MV-4-11 (cell line): ENCODE measurements at regions not wholly inside any gene's neighbourhood (a gene's known extent, or its start where the extent isn't known, plus 50 kb on each side); places are given as distances from the start of the nearest gene placed in this dataset.
"Not testable (repeated sequence)": the region's sequence is repeated elsewhere in the genome, so short reads cannot be mapped to it uniquely, and the experiment has no call there.

Experiments used
- DNase-seq: peaks from one replicate; lab custom pipeline; 2025; lab: John Stamatoyannopoulos, UW

DNA sequence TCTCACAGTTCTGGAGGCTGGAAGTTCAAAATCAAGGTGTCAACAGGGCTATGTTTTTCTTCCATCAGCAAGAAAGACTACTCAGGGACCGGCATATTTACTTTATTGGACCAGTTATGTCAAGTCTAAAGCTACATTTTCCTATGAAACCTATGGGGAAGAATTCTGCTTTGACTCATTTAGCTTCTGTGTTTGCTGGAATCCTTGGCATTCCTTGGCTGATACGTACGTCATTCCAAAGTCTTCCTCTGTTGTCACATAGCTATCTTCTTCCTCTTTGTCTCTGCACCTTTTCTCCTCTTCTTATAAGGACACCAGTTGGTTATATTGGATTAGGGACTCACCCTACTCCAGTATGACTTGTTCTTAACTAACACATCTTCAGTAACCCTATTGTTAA is 137.4 kb upstream of the FBXO11 start:
- DNase-seq = no peak

GRCh38 chr2:48045613-48046012 is 139.3 kb upstream of the FBXO11 start:
- DNase-seq = peak; percentile 67

DNA sequence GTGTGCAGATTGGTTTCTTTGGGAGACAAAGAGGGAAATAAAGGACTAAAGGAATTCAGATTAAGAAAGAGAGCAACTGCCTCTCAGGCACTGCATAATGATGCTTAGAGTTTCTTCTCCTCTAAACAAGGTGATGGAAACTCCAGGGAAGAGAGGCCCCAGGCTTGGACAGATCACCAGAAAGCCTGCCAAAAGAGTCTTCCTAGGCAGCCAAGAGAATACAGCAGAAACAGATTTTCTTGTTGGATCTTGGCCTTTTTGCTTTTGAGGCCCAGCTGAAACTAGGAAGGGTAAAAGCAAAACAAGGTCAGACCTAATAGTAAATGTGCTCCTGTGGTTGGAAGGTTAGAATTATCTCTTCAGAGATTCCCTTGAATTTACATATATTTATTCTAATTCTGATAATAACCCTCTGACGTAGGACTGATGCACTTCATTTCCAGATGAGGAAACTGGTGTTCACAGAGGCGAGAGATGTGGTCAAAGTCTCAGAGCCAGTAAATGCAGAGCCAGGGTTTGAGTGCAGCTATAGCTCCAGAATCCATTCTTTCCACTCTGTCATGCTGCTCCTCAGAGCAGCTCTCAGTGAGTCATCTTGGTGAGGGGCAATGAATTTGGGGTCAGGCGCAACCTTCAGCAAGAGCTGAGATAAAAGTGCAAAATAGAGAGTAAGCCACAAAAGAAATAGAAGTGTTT is 142.3 kb upstream of the FBXO11 start:
- DNase-seq = no peak

- DNase-seq = no peak
These were observed 143.1 kb upstream of the FBXO11 start for GRCh38 chr2:48049371-48049770.

DNA sequence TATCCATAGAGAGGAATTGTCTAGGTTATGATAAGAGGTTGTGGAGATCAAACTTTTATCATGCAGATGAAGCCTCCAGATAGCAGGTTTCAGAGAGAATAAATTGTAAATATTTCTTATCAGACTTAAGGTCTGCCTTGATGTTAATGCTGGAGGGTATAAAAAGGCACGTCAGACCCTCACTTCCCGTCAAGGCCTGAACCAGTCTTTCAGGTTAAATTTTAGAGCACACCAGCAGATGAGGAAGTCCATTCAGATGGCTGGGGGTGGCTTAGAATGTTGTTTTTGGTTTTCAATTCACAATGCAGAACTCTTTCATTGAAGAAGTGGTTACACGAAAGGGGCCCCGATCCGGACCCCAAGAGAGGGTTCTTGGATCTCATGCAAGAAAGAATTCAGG is 144.4 kb upstream of the FBXO11 start:
- DNase-seq = peak; percentile 17

- DNase-seq = no peak
These were observed 153.7 kb upstream of the FBXO11 start for GRCh38 chr2:48059975-48060374.

DNA sequence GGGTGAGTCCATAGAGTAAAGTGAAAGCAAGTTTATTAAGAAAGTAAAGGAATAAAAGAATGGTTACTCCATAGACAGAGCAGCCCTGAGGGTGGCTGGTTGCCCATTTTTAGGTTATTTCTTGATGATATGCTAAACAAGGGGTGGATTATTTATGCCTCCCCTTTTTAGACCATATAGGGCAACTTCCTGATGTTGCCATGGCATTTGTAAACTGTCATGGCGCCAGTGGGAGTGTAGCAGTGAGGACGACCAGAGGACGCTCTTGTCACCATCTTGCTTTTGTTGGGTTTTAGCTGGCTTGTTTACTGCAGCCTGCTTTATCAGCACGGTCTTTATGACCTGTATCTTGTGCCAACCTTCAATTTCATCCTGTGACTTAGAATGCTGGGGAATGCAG is 155.4 kb upstream of the FBXO11 start:
- DNase-seq = not testable (repeated sequence)

GRCh38 chr2:48065096-48065495 is 158.8 kb upstream of the FBXO11 start:
- DNase-seq = no peak

GRCh38 chr2:48066000-48066399 is 159.7 kb upstream of the FBXO11 start:
- DNase-seq = peak; percentile 26

GRCh38 chr2:48069769-48070168 is 163.5 kb upstream of the FBXO11 start:
- peak; percentile 11 for DNase-seq

DNA sequence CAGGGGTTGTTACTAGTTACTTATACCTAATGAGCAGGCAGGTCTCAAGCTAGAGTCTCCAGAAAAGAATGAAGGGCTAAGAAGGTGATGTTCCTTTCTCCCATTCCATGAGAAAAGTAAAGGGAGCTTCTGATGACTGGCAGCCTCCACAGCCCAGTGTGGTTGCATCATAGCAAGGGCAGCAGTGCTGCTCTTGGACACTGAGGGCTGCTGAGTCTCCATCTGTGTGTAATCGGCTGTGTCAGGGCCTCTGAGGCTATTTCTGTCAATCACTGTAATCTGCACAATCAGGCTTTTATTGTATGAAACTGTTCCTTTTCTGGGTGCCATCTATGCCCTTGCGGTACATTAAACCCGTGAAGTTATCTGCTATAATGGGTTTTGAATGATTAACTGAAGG is 164.1 kb upstream of the FBXO11 start:
- DNase-seq = no peak

DNA sequence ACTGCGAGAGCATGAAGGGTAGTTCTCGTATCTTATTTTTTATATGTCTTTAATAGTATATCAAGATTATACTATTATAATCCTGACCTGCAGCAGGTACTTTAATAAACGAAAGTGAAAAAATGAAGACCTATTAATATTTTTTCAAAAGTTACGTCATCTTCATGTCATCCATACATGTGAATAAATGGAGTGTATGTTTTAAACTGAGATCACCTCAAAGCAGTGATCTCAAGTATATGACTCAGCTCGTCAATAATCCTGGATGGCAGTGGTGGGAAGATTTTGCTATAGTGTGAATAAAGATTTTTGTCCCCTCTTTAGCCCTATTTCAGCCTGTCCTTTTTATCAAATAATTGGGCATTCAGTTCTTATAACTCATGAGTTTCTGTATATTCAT is 166.3 kb upstream of the FBXO11 start:
- DNase-seq = no peak

GRCh38 chr2:48075631-48076030 is 169.3 kb upstream of the FBXO11 start:
- no peak for DNase-seq

DNA sequence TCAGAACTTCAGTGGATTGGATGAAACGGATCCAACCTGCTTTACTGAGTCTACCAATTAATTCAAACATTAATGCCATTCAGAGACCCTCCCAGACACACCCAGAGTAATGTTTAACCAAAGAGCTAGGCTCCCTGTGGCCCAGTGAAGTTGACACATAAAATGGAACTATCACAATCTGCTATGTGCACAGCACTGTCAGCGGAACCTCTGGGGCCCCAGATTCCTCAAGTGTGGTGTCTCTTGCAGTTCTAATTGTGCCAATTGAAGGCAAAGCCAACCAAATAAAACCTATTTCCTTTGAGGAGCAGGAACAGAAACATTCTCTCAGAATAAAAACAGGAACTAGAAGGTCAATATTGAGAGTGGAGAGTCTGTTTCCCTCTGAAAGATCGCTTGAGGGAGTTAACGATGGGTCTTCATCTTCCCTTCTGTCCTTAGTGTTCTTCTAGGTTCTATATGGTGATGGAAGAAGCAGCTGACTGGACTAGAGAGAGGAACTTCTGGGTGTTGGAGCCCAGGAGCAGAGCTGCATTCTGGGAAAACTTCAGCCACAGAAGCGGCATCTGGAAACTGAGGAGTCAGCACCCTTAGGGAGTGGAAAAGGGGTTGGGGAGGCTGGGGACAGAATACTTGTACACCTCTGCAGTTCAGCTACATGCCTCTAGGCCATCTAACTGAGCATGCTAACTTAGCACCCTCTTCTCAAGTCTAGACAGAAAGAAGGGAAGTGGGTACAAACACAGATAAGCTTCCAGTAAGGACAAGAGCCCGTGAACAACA is 174.4 kb upstream of the FBXO11 start:
- DNase-seq = peak; percentile 97

DNA sequence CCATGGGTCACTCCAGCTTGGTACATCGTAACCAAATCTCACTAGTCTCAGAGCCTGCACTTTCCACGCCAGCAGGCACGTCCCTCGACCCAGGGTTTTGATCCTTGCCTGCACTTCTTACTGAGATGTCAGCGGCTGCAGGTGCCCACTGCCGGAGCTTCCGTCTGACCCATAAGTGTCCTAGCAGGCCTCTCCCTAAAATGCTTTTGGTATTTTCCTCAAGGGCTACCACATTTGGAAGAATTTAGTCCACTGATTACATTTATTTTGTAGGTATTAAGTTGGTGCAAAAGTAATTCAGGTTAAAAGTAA is 175.0 kb upstream of the FBXO11 start:
- DNase-seq = no peak

GRCh38 chr2:48085888-48086287 is 179.6 kb upstream of the FBXO11 start:
- no peak for DNase-seq

GRCh38 chr2:48088994-48089393 is 182.7 kb upstream of the FBXO11 start:
- no peak for DNase-seq

- DNase-seq = no peak
These were observed 183.3 kb upstream of the FBXO11 start for GRCh38 chr2:48089644-48090043.

- DNase-seq = no peak
These were observed 186.8 kb upstream of the FBXO11 start for GRCh38 chr2:48092846-48093803.

- not testable (repeated sequence) for DNase-seq
These were observed 190.5 kb upstream of the FBXO11 start for GRCh38 chr2:48096765-48097164.

GRCh38 chr2:48098539-48098938 is 192.2 kb upstream of the FBXO11 start:
- DNase-seq = no peak

DNA sequence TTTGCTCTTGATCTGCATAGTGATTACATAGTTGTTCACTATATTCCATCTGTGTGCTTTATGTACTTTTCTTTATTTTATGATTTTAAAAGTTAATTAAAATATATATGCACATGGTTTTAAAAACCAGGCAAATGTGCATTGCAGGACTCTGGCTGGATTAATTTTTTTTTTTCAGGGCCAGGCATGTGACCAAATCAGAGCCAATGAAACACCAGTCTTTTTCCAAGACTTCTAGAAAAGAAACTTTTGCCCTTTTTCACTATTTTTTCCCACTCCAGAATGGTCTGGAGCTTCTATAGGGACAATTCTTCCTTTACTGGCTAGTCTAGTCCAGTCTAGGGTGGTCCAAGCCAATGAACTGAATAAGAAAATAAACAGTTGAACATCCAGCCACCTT is 198.1 kb upstream of the FBXO11 start:
- no peak for DNase-seq

GRCh38 chr2:48105848-48106247 is 199.6 kb upstream of the FBXO11 start:
- peak; percentile 53 for DNase-seq
